ENCODE measurements at regions not wholly inside any gene's neighbourhood (a gene's known extent, or its start where the extent isn't known, plus 50 kb on each side); places are given as distances from the start of the nearest gene placed in this dataset.

GRCh38 chr2:19819097-19820065 is 82.4 kb downstream of the TTC32 start:
- no peak overlapping the region for H3K4me3 Mint-ChIP-seq
- H3K4me1 Mint-ChIP-seq (ENCODE audit: low read depth), result no peaks in the 10 kb centered on the region
- peaks cover 6% of the 10 kb centered on the region for H3K27me3 Mint-ChIP-seq
- H3K9me3 Mint-ChIP-seq, result no peaks in the 10 kb centered on the region
- intact Hi-C loops (cut with micrococcal nuclease), result no loop called here
- H3K27ac Mint-ChIP-seq, result no peak overlapping the region
- no peaks in the 10 kb centered on the region for H3K36me3 Mint-ChIP-seq (ENCODE audit: low read depth)

DNA sequence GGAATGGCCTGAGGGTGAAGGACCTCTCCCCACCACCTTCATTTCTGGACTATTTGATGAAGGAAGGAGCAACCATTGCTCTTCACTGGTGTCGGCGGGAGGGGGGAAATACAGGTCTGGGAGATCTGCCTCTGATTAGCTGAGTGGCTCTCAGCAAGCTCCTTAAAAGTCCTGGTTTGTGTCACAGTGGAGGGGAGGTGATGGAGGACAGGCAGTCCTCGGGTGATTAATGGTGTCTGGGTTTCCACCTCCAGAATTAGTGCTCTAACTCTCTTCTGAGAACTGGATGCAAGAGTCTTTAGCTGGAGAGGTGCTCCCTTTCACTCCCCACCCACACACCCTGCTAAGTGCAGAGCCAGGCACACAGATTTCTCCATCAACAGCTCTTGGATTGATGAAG is 83.2 kb downstream of the TTC32 start:
- Mint-ChIP-seq H3K9me3 (no peaks in the 10 kb centered on the region), H3K36me3 (ENCODE audit: low read depth) (no peaks in the 10 kb centered on the region)
- intact Hi-C loops (cut with micrococcal nuclease), result no loop called here

GRCh38 chr2:19818039-19818438 is 83.7 kb downstream of the TTC32 start:
- Mint-ChIP-seq H3K4me3 (no peak overlapping the region), H3K27me3 (peaks cover 2% of the 10 kb centered on the region), H3K27ac (no peak overlapping the region), H3K9me3 (no peaks in the 10 kb centered on the region), H3K36me3 (ENCODE audit: low read depth) (no peaks in the 10 kb centered on the region), H3K4me1 (ENCODE audit: low read depth) (no peaks in the 10 kb centered on the region)
- intact Hi-C loops (cut with micrococcal nuclease), result no loop called here

More for the DNA sequence above, 83.2 kb downstream of the TTC32 start:
- no peaks in the 10 kb centered on the region for H3K4me1 Mint-ChIP-seq (ENCODE audit: low read depth)
- no peak overlapping the region for H3K4me3 Mint-ChIP-seq
- no peak overlapping the region for H3K27ac Mint-ChIP-seq
- H3K27me3 Mint-ChIP-seq, result peaks cover 2% of the 10 kb centered on the region

- no peak overlapping the region for H3K27ac Mint-ChIP-seq
- no peaks in the 10 kb centered on the region for H3K9me3 Mint-ChIP-seq
- H3K27me3 Mint-ChIP-seq, result no peaks in the 10 kb centered on the region
- intact Hi-C loops (cut with micrococcal nuclease), result no loop called here
- H3K36me3 Mint-ChIP-seq (ENCODE audit: low read depth), result no peaks in the 10 kb centered on the region
- H3K4me1 Mint-ChIP-seq (ENCODE audit: low read depth), result no peaks in the 10 kb centered on the region
- H3K4me3 Mint-ChIP-seq, result no peak overlapping the region
Observed at GRCh38 chr2:19815746-19816145, 86.0 kb downstream of the TTC32 start.

GRCh38 chr2:19812166-19812565 is 89.6 kb downstream of the TTC32 start:
- no peaks in the 10 kb centered on the region for H3K36me3 Mint-ChIP-seq (ENCODE audit: low read depth)
- H3K9me3 Mint-ChIP-seq, result no peaks in the 10 kb centered on the region
- intact Hi-C loops (cut with micrococcal nuclease), result no loop called here
- H3K27me3 Mint-ChIP-seq, result peaks cover 2% of the 10 kb centered on the region
- no peak overlapping the region for H3K27ac Mint-ChIP-seq
- no peak overlapping the region for H3K4me3 Mint-ChIP-seq
- no peaks in the 10 kb centered on the region for H3K4me1 Mint-ChIP-seq (ENCODE audit: low read depth)

DNA sequence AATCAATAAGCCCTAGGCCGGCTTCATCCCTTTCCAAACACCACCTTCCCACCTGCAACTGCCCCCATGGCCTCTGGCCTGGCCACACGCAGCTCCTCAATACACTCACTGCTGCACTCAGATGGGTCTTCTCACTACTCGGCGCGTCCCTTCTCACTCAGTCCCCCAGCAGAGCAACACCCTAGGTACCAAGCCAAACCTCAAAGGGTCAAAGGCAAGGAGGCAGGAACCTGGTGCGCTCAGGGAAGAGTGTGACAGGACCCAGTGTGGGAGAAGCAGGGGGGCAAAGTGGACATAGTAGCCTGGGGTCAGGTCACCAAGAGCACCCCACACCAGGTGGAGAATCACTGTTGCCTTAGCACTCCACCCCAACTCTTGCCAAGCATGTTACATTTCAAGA is 90.6 kb downstream of the TTC32 start:
- intact Hi-C loops (cut with micrococcal nuclease), result no loop called here

DNA sequence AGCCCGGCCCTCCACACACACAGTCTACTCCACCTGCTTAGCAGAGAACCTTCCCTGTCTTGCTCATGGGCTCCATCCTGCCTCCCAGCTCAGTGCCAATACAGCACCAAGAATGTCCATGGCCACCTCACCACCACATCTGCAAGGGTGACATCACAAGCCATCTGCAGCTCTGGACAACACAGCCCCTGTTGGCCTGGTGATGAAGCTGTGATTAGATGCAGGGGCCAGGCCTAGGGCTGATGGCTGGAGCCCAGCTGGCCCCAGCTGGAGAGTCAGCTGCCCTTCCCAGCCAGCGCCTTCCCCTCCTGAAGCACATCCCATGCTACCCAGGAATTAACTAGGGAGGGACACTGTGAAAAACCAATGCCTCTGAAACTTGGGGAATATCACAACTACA is 91.1 kb downstream of the TTC32 start:
- H3K27ac Mint-ChIP-seq, result no peak overlapping the region
- H3K36me3 Mint-ChIP-seq (ENCODE audit: low read depth), result no peaks in the 10 kb centered on the region
- peaks cover 3% of the 10 kb centered on the region for H3K27me3 Mint-ChIP-seq
- no peaks in the 10 kb centered on the region for H3K4me1 Mint-ChIP-seq (ENCODE audit: low read depth)
- intact Hi-C loops (cut with micrococcal nuclease), result no loop called here
- H3K4me3 Mint-ChIP-seq, result no peak overlapping the region
- no peaks in the 10 kb centered on the region for H3K9me3 Mint-ChIP-seq

More for the DNA sequence above, 90.6 kb downstream of the TTC32 start:
- no peak overlapping the region for H3K27ac Mint-ChIP-seq
- H3K9me3 Mint-ChIP-seq, result no peaks in the 10 kb centered on the region
- H3K36me3 Mint-ChIP-seq (ENCODE audit: low read depth), result no peaks in the 10 kb centered on the region
- no peak overlapping the region for H3K4me3 Mint-ChIP-seq
- H3K4me1 Mint-ChIP-seq (ENCODE audit: low read depth), result no peaks in the 10 kb centered on the region
- peaks cover 3% of the 10 kb centered on the region for H3K27me3 Mint-ChIP-seq

DNA sequence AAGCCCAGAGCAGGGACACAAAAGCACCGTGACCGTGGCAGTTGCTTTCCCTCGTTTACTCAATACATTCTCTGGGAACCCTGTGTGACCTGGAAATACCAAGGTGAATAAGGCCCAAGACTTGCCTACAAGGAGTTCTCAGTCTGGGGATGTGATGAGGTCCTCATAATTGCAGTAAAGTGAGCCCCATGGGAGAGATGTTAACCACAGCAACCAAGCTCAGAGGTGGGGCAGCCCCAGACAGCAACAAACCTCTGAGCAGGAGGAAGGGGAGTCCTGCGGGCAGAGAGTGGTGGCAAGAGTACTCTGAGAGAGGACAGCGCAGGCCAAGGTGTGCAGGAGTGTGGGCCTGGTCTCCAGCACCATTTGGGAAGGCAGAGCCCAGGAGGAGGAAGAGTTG is 91.6 kb downstream of the TTC32 start:
- H3K27ac Mint-ChIP-seq, result no peak overlapping the region
- intact Hi-C loops (cut with micrococcal nuclease), result no loop called here
- no peak overlapping the region for H3K4me3 Mint-ChIP-seq

GRCh38 chr2:19809206-19809605 is 92.6 kb downstream of the TTC32 start:
- H3K27me3 Mint-ChIP-seq, result peaks cover 3% of the 10 kb centered on the region
- H3K27ac Mint-ChIP-seq, result no peak overlapping the region
- H3K4me3 Mint-ChIP-seq, result no peak overlapping the region
- H3K36me3 Mint-ChIP-seq (ENCODE audit: low read depth), result no peaks in the 10 kb centered on the region
- intact Hi-C loops (cut with micrococcal nuclease), result no loop called here
- H3K4me1 Mint-ChIP-seq (ENCODE audit: low read depth), result no peaks in the 10 kb centered on the region
- no peaks in the 10 kb centered on the region for H3K9me3 Mint-ChIP-seq

More for the DNA sequence above, 91.6 kb downstream of the TTC32 start:
- Mint-ChIP-seq H3K27me3 (peaks cover 3% of the 10 kb centered on the region), H3K4me1 (ENCODE audit: low read depth) (no peaks in the 10 kb centered on the region), H3K36me3 (ENCODE audit: low read depth) (no peaks in the 10 kb centered on the region), H3K9me3 (no peaks in the 10 kb centered on the region)

- Mint-ChIP-seq H3K27ac (no peak overlapping the region), H3K27me3 (peaks cover 3% of the 10 kb centered on the region), H3K36me3 (ENCODE audit: low read depth) (no peaks in the 10 kb centered on the region), H3K4me3 (no peak overlapping the region), H3K4me1 (ENCODE audit: low read depth) (no peaks in the 10 kb centered on the region), H3K9me3 (no peaks in the 10 kb centered on the region)
- intact Hi-C loops (cut with micrococcal nuclease), result no loop called here
Observed at GRCh38 chr2:19807866-19808265, 93.9 kb downstream of the TTC32 start.

GRCh38 chr2:19807346-19807745 is 94.4 kb downstream of the TTC32 start:
- H3K27me3 Mint-ChIP-seq, result peaks cover 3% of the 10 kb centered on the region
- H3K4me1 Mint-ChIP-seq (ENCODE audit: low read depth), result no peaks in the 10 kb centered on the region
- no peaks in the 10 kb centered on the region for H3K36me3 Mint-ChIP-seq (ENCODE audit: low read depth)
- intact Hi-C loops (cut with micrococcal nuclease), result no loop called here
- H3K4me3 Mint-ChIP-seq, result no peak overlapping the region
- H3K9me3 Mint-ChIP-seq, result no peaks in the 10 kb centered on the region
- H3K27ac Mint-ChIP-seq, result peak overlapping the region; percentile 12

GRCh38 chr2:19806591-19806990 is 95.2 kb downstream of the TTC32 start:
- H3K4me3 Mint-ChIP-seq, result no peak overlapping the region

DNA sequence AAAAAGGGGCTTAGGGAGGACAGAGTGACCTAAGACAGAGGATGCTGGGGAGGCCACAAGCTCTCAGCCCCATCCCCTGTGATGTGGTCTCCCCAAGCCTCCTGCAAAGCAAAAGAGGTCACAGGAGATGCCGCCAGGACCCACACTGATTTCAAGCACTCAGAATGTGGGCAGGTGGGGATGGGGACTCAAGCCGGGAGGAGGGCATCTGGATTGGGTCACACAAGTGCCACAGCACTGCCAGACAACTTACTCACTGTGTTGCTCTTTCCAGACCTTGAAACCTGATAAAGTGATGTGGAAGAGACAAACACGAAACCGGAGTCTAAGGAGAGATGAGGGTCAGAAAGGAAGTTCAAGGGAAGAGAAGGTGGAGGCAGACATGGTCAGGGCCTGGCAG is 95.7 kb downstream of the TTC32 start:
- H3K36me3 Mint-ChIP-seq (ENCODE audit: low read depth), result no peaks in the 10 kb centered on the region
- H3K9me3 Mint-ChIP-seq, result no peaks in the 10 kb centered on the region
- no peaks in the 10 kb centered on the region for H3K4me1 Mint-ChIP-seq (ENCODE audit: low read depth)
- H3K27me3 Mint-ChIP-seq, result peaks cover 3% of the 10 kb centered on the region
- no peak overlapping the region for H3K27ac Mint-ChIP-seq
- intact Hi-C loops (cut with micrococcal nuclease), result no loop called here
- H3K4me3 Mint-ChIP-seq, result no peak overlapping the region

More at GRCh38 chr2:19806591-19806990, 95.2 kb downstream of the TTC32 start:
- H3K9me3 Mint-ChIP-seq, result no peaks in the 10 kb centered on the region
- no peak overlapping the region for H3K27ac Mint-ChIP-seq
- intact Hi-C loops (cut with micrococcal nuclease), result no loop called here
- no peaks in the 10 kb centered on the region for H3K4me1 Mint-ChIP-seq (ENCODE audit: low read depth)
- peaks cover 3% of the 10 kb centered on the region for H3K27me3 Mint-ChIP-seq
- no peaks in the 10 kb centered on the region for H3K36me3 Mint-ChIP-seq (ENCODE audit: low read depth)

- H3K4me3 Mint-ChIP-seq, result no peak overlapping the region
- H3K36me3 Mint-ChIP-seq (ENCODE audit: low read depth), result no peaks in the 10 kb centered on the region
- peaks cover 3% of the 10 kb centered on the region for H3K27me3 Mint-ChIP-seq
- H3K27ac Mint-ChIP-seq, result no peak overlapping the region
- intact Hi-C loops (cut with micrococcal nuclease), result no loop called here
- H3K9me3 Mint-ChIP-seq, result no peaks in the 10 kb centered on the region
- H3K4me1 Mint-ChIP-seq (ENCODE audit: low read depth), result no peaks in the 10 kb centered on the region
Observed at GRCh38 chr2:19805266-19805665, 96.5 kb downstream of the TTC32 start.
